Small intestine (tissue), 7 donors: ENCODE measurements at regions not wholly inside any gene's neighbourhood (a gene's known extent, or its start where the extent isn't known, plus 50 kb on each side); places are given as distances from the start of the nearest gene placed in this dataset.
"Not testable (repeated sequence)": the region's sequence is repeated elsewhere in the genome, so short reads cannot be mapped to it uniquely, and the experiment has no call there.

Experiments
- DNase-seq, 2 donors: peaks; one replicate each; pipeline versions ENCODE4 v3.0.0 to v3.0.0-alpha.2; 2013
- FAIRE-seq: peaks from 2 replicates; lab custom pipeline; 2012; peaks lifted over from hg19 to GRCh38; lab: Jason Lieb, UNC
- H3K27ac ChIP-seq, 3 donors: one replicate each; pipeline ENCODE4 v1.5.1; 2013; ENCODE audit warnings: low read length in 2 of 3, mild to moderate bottlenecking in 2 of 3, control low read depth in 1 of 3, inconsistent platforms in 1 of 3, low read depth in 1 of 3, moderate library complexity in 1 of 3
- H3K27me3 ChIP-seq, 3 donors: one replicate each; pipeline ENCODE4 v1.6.1; 2013; ENCODE audit warnings: low read length in 3 of 3, inconsistent platforms in 1 of 3; ENCODE audit not compliant: control insufficient read depth in 3 of 3, insufficient read depth in 3 of 3
- H3K36me3 ChIP-seq, 3 donors: one replicate each; pipeline ENCODE4 v1.6.1; 2013; ENCODE audit warnings: low read length in 3 of 3, inconsistent platforms in 1 of 3, low read depth in 1 of 3, mild to moderate bottlenecking in 1 of 3, moderate library complexity in 1 of 3; ENCODE audit not compliant: control insufficient read depth in 3 of 3, insufficient read depth in 2 of 3
- H3K4me1 ChIP-seq, 3 donors: one replicate each; pipeline ENCODE4 v1.6.1; 2013; ENCODE audit warnings: low read length in 2 of 3, inconsistent platforms in 1 of 3, low read depth in 1 of 3, mild to moderate bottlenecking in 1 of 3, moderate library complexity in 1 of 3; ENCODE audit not compliant: control insufficient read depth in 3 of 3, insufficient read depth in 2 of 3
- H3K4me3 ChIP-seq, 3 donors: one replicate each; pipeline ENCODE4 v1.5.1; 2013; ENCODE audit warnings: low read length in 3 of 3, control low read depth in 1 of 3, inconsistent platforms in 1 of 3, low read depth in 1 of 3, mild to moderate bottlenecking in 1 of 3, moderate library complexity in 1 of 3
- H3K9me3 ChIP-seq, 2 donors: one replicate each; pipeline ENCODE4 v1.6.1; 2013; ENCODE audit warnings: low read depth in 1 of 2, low read length in 1 of 2; ENCODE audit not compliant: control insufficient read depth in 2 of 2, insufficient read depth in 1 of 2
- WGBS, 3 donors: extraction: QIAGEN DNeasy Blood & Tissue Kit; methylation state at CpG; one replicate each; pipeline ENCODE4 v1.1.7; 2013; 5-methylcytosine and 5-hydroxymethylcytosine counted together
- donor health status: healthy with polysubstance abuse.
- donor health status: control.
- donor health status: control.
- donor health status: Bipolar disorder and iron deficiency.
- donor health status: healthy.

DNA sequence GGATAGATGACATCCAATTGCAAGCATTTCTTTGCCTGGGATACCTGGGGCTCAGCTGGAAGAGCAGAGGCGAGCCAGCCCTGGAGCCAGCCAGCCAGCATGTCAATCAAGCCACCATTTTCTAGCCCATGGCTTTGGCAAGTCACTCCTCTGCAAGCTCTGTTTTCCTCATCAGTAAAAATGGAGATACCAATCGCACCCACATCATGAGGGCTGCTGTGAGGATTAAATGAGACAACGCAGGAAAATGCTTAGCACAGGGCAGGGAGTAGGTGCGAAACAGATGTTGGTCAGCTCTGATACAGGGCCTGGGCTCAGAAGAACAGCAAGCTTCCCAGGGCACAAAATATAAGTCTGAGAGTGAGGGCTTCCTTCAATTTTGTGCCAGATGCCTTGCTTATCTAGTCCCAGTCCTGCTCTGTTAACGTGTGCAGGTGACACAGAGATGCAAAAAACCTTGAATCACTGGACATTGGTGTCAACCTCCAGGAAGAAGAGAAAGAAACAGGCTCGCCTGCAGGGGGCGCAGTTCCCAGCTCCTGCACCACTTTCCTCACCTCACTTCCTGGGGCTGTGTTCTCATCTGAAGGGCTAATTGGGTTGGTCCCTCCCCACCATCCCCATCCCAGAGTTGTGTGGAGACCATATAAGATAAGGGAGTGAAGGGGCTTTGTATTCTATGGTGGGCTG lies 72.8 kb upstream of the CACUL1 start:
- FAIRE-seq = no peak

DNA sequence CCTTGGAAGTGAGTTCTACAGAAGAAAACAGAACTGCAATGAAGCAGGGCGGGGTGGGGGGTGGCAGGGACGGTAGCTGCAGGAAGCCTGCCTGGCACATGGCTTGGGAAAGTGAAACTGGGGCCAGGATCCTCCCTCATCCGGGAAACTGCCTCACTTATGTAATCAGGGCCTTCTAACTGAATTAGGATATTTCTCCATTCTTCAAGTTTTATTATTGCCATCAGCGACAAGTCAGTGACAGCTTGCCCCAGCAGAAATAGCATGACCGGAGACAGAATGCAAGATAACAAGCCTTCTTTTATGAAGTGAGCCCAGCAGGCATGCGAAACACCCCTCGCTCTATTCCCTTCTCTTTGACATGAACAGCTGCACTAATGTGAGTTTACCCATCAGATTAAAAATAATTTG lies 77.5 kb upstream of the CACUL1 start:
- FAIRE-seq (no peak), DNase-seq (peak; percentile 37 to 40)
- H3K27ac ChIP-seq = no peak overlapping the region
- no peaks in the 10 kb centered on the region for H3K36me3 ChIP-seq
- 45 to 47% (median 45%) methylated on average over 7 of the region's 7 CpGs for WGBS, 3 donors
- no peaks in the 10 kb centered on the region for H3K9me3 ChIP-seq
- H3K27me3 ChIP-seq = no peaks in the 10 kb centered on the region
- no peak overlapping the region for H3K4me3 ChIP-seq
- peaks cover 0 to 5% (median 0%) of the 10 kb centered on the region in 3 donors for H3K4me1 ChIP-seq

More for the DNA sequence above, 72.8 kb upstream of the CACUL1 start:
- no peak overlapping the region for H3K27ac ChIP-seq
- peaks cover 0 to 3% of the 10 kb centered on the region in 2 donors for H3K9me3 ChIP-seq
- whole genome bisulfite sequencing, 3 donors = 81 to 86% (median 84%) methylated on average over 6 to 7 of the region's 7 CpGs
- H3K4me3 ChIP-seq = no peak overlapping the region
- H3K27me3 ChIP-seq = no peaks in the 10 kb centered on the region
- H3K36me3 ChIP-seq = no peaks in the 10 kb centered on the region
- no peak for DNase-seq
- peaks cover 0 to 5% (median 0%) of the 10 kb centered on the region in 3 donors for H3K4me1 ChIP-seq

- FAIRE-seq = not testable (repeated sequence)
- WGBS, 3 donors = 78 to 93% (median 93%) methylated on average over 5 of the region's 5 CpGs
Measured at GRCh38 chr10:118834370-118834769, 79.6 kb upstream of the CACUL1 start.

DNA sequence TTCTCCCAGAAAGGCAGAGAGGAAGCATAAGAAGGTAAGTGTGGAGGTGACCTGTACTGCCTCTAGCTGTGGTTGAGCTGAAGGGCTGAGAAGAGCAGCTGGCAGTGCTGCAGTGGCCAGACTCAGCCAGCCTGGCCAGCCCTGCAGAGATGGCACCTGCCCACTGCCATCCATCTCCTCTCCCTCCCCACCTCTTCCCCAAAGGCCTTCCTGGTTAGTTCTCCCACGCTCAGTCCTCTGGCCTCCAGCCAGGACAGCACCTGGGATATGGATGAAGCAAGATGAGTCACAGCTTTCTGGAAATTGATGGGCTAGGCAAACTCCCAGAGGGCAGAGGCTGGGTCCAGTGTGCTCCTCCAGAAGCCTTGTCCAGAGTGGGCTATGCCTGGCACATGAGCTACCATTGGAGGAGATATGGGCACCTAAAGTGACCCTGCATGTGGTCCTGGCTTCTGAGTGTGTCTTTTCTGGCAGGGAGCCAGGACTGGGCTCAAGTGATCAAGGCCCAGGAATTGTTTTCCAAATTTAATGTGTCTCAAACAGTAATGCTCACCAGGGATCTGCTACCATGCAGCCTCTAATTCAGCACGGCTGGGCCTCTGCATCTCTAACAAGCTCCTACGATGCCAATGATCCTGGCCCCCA lies 81.0 kb upstream of the CACUL1 start:
- Histone ChIP-seq H3K9me3 (no peaks in the 10 kb centered on the region), H3K27ac (no peak overlapping the region), H3K4me3 (no peak overlapping the region), H3K36me3 (no peaks in the 10 kb centered on the region), H3K4me1 (peaks cover 0 to 5% (median 0%) of the 10 kb centered on the region in 3 donors), H3K27me3 (no peaks in the 10 kb centered on the region)
- DNase-seq (peak in 1 of 2 donors; percentile 57), FAIRE-seq (no peak)
- WGBS, 3 donors = 62 to 72% (median 62%) methylated on average over 3 of the region's 3 CpGs

More at GRCh38 chr10:118834370-118834769, 79.6 kb upstream of the CACUL1 start:
- not testable (repeated sequence) for H3K4me3 ChIP-seq, H3K9me3 ChIP-seq, H3K4me1 ChIP-seq, H3K27me3 ChIP-seq, H3K36me3 ChIP-seq, DNase-seq, H3K27ac ChIP-seq

GRCh38 chr10:118838364-118838763 lies 83.6 kb upstream of the CACUL1 start:
- no peaks in the 10 kb centered on the region for H3K9me3 ChIP-seq
- no peak overlapping the region for H3K4me3 ChIP-seq
- H3K27me3 ChIP-seq = no peaks in the 10 kb centered on the region
- DNase-seq (no peak), FAIRE-seq (no peak)
- no peak overlapping the region for H3K27ac ChIP-seq
- no peaks in the 10 kb centered on the region for H3K36me3 ChIP-seq
- H3K4me1 ChIP-seq = no peaks in the 10 kb centered on the region
- WGBS, 3 donors = 85 to 96% (median 94%) methylated on average over 4 of the region's 4 CpGs

GRCh38 chr10:118839348-118839747 lies 84.6 kb upstream of the CACUL1 start:
- Histone ChIP-seq H3K27me3 (no peaks in the 10 kb centered on the region), H3K9me3 (no peaks in the 10 kb centered on the region), H3K4me1 (no peaks in the 10 kb centered on the region), H3K27ac (no peak overlapping the region), H3K4me3 (no peak overlapping the region), H3K36me3 (no peaks in the 10 kb centered on the region)
- WGBS, 3 donors = 73 to 80% (median 76%) methylated on average over 3 of the region's 3 CpGs
- DNase-seq (no peak), FAIRE-seq (no peak)

GRCh38 chr10:118840071-118840775 lies 85.5 kb upstream of the CACUL1 start:
- FAIRE-seq (no peak), DNase-seq (peak in 1 of 2 donors; percentile 9)
- WGBS, 3 donors = 64 to 75% (median 69%) methylated on average over 12 of the region's 12 CpGs
- H3K4me3 ChIP-seq = no peak overlapping the region
- H3K9me3 ChIP-seq = no peaks in the 10 kb centered on the region
- no peak overlapping the region for H3K27ac ChIP-seq
- no peaks in the 10 kb centered on the region for H3K36me3 ChIP-seq
- no peaks in the 10 kb centered on the region for H3K27me3 ChIP-seq
- H3K4me1 ChIP-seq = no peaks in the 10 kb centered on the region

DNA sequence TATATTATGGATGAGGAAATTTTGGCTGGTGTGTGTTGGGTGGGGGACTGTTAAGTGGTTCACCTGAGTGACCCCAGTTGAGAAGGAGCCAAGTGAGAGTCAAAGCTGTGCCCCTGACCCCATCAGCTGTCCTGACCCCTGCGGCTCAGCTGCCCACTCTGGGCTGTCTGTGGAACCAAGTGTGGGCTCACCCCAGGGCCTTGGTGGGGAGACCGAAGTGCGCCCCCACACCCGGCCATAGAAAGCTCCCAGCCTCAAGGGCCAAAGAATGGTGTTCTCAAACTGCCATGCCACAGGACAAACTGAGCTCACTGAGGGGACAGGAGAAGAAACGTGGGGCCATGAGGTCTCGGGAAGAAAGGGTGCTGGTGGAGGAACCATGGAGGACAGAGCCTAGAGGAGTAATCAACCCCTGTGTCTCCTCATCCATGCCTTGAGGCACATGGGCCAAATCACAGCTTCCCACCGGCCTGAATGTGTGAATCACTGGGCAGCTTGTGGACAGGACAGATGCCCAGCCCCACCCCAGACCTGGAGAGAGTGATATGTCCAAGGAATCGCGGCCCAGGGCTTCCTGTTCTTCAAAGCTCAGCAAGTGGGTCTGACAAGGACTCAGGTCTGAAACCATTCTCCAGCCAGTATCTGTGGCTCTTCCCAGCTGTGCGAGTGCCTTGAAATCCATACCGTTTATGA lies 86.2 kb upstream of the CACUL1 start:
- WGBS, 3 donors = 90 to 94% (median 93%) methylated on average over 11 of the region's 11 CpGs
- no peaks in the 10 kb centered on the region for H3K36me3 ChIP-seq
- FAIRE-seq (no peak), DNase-seq (no peak)
- no peaks in the 10 kb centered on the region for H3K27me3 ChIP-seq
- no peaks in the 10 kb centered on the region for H3K9me3 ChIP-seq
- no peak overlapping the region for H3K4me3 ChIP-seq
- H3K27ac ChIP-seq = no peak overlapping the region
- no peaks in the 10 kb centered on the region for H3K4me1 ChIP-seq
